Keratinocyte (primary cell): ENCODE measurements at regions not wholly inside any gene's neighbourhood (a gene's known extent, or its start where the extent isn't known, plus 50 kb on each side); places are given as distances from the start of the nearest gene placed in this dataset.

ENCODE experiments used
- EZH2 ChIP-seq: IDR thresholded peaks from one replicate; pipeline ENCODE4 v1.6.1; 2012; ENCODE audit warnings: inconsistent platforms, mild to moderate bottlenecking, low read length, moderate library complexity
- TF ChIP-seq, protein P1 (sequence below), 3 experiments: IDR thresholded peaks in 1 of 3; conservative IDR thresholded peaks in 1 of 3; optimal IDR thresholded peaks in 1 of 3; 2 replicates in 2 of 3; 3 replicates in 1 of 3; pipeline versions ENCODE3 to v1.5.1; 2011; ENCODE audit warnings: low read length in 3 of 3, mild to moderate bottlenecking in 3 of 3, moderate library complexity in 2 of 3, control low read depth in 1 of 3, inconsistent platforms in 1 of 3; ENCODE audit not compliant: insufficient read depth in 2 of 3; ENCODE audit errors: extremely low read depth in 1 of 3

DNA sequence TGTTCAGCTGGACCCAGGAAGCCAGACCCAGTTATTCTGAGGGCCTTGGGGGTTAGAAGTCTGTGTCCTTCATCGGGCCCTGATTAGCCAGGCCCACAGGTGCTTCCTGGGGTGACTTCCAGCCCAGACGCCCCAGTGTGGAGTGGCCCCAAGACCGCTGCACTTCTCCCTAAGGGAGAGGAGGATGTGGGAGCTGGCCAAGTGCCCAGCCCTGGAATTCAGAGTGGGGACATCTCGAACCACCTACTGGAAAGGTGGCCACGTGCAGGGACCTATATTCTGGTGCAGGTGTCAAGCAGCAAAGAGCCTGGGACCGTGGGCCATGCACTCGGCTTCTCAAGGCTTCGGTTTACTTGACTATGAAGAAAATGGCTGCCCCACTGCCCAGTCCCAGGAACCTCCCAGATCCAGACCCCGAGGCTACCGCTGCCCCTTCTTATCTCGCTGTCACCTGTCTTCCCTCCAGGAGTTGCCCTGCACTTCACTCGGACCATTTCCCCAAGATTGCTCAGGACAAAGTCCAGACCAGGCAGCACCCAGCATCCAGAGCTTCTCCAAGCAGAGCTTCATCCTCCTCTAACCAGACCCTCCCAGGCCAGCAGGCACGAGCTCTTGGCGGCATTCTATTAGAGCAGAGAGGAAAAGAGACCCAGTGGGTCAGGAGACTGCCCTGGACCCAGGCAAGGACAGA lies 142.8 kb upstream of the ID2 start:
- TF ChIP-seq, protein P1, sequence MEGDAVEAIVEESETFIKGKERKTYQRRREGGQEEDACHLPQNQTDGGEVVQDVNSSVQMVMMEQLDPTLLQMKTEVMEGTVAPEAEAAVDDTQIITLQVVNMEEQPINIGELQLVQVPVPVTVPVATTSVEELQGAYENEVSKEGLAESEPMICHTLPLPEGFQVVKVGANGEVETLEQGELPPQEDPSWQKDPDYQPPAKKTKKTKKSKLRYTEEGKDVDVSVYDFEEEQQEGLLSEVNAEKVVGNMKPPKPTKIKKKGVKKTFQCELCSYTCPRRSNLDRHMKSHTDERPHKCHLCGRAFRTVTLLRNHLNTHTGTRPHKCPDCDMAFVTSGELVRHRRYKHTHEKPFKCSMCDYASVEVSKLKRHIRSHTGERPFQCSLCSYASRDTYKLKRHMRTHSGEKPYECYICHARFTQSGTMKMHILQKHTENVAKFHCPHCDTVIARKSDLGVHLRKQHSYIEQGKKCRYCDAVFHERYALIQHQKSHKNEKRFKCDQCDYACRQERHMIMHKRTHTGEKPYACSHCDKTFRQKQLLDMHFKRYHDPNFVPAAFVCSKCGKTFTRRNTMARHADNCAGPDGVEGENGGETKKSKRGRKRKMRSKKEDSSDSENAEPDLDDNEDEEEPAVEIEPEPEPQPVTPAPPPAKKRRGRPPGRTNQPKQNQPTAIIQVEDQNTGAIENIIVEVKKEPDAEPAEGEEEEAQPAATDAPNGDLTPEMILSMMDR (optimal IDR thresholded peaks at IDR 0.05 in 1 of 3, IDR thresholded peaks at IDR 0.05 in 1 of 3, conservative IDR thresholded peaks at IDR 0.05 in 1 of 3; ENCODE audit: extremely low read depth in 1 of 3, insufficient read depth in 2 of 3, low read length in 3 of 3), result no peak
- no peak for TF ChIP-seq EZH2
